HepG2 (cell line): ENCODE measurements at regions not wholly inside any gene's neighbourhood (a gene's known extent, or its start where the extent isn't known, plus 50 kb on each side); places are given as distances from the start of the nearest gene placed in this dataset.

Experiments used
- ATAC-seq: fragments of 200-7000 bp; cut with Tn5 transposase; 3 replicates; pipeline ENCODE4 v1.9.1; 2020; ENCODE audit warnings: mild to moderate bottlenecking, moderate library complexity
- BruUV-seq: library from RNA; stranded (reverse); fragments of 400-500 nt; replicated peaks from 2 replicates; lab custom pipeline; 2021; lab: Mats Ljungman, UMichigan
- CTCF ChIA-PET: fragments of 300-600 bp; formaldehyde crosslinking; extraction: SDS; loops from one replicate; lab custom pipeline; 2021; ENCODE audit warnings: low total read pairs, inconsistent platforms, low intra/inter-chr PET ratio; lab: Yijun Ruan, JAX
- POLR2A ChIA-PET: fragments of 350-600 bp; sonication (Branson Sonifier 250); formaldehyde crosslinking; loops from one replicate; lab custom pipeline; 2020; ENCODE audit warnings: antibody characterized with exemption, inconsistent platforms; lab: Yijun Ruan, JAX
- DNase-seq: peaks from one replicate; pipeline ENCODE4 v3.0.0-alpha.2; 2015; ENCODE audit warnings: low spot score
- FAIRE-seq: peaks from 3 replicates; lab custom pipeline; 2011; peaks lifted over from hg19 to GRCh38; lab: Jason Lieb, UNC
- H2AFZ ChIP-seq: one replicate; pipeline ENCODE4 v1.6.1; 2011; ENCODE audit warnings: low read length, inconsistent platforms
- H3K27ac ChIP-seq: fragments of 300-600 bp; 3 replicates; pipeline ENCODE4 v1.8.0; 2011; ENCODE audit warnings: mixed run types, mild to moderate bottlenecking, mixed read lengths, low read length, inconsistent platforms; ENCODE audit not compliant: insufficient read depth; ENCODE audit errors: extremely low read length
- H3K27me3 ChIP-seq, 2 experiments: fragments of 200-600 bp in 1 of 2; 2 replicates in 1 of 2; 3 replicates in 1 of 2; pipeline versions ENCODE4 v1.6.0 to v1.8.0; 2011; ENCODE audit warnings: low read length in 2 of 2, mild to moderate bottlenecking in 2 of 2, moderate library complexity in 2 of 2, inconsistent platforms in 1 of 2; ENCODE audit not compliant: insufficient read depth in 2 of 2, control insufficient read depth in 1 of 2
- H3K36me3 ChIP-seq, 2 experiments: fragments of 200-600 bp in 1 of 2; replicated peaks in 1 of 2; 2 replicates in 1 of 2; 3 replicates in 1 of 2; pipeline versions ENCODE4 v1.5.1 to v1.8.0; 2011; ENCODE audit warnings: low read length in 2 of 2, inconsistent platforms in 1 of 2; ENCODE audit not compliant: insufficient read depth in 2 of 2, control insufficient read depth in 1 of 2
- H3K4me1 ChIP-seq: 2 replicates; pipeline ENCODE4 v1.5.1; 2012; ENCODE audit warnings: low read length, inconsistent platforms; ENCODE audit not compliant: insufficient read depth
- H3K4me2 ChIP-seq: 2 replicates; pipeline ENCODE4 v1.6.0; 2011; ENCODE audit warnings: low read depth, low read length, inconsistent platforms
- H3K4me3 ChIP-seq, 3 experiments: fragments of 200-600 bp in 1 of 3; sonication (generic), shearing (Covaris generic) in 1 of 3; replicated peaks in 1 of 3; 2 replicates each; pipeline ENCODE4 v1.5.1; 2011 to 2016; ENCODE audit warnings: low read length in 3 of 3, inconsistent platforms in 2 of 3, low read depth in 2 of 3, mild to moderate bottlenecking in 2 of 3, control low read depth in 1 of 3, mixed read lengths in 1 of 3; ENCODE audit not compliant: insufficient read depth in 1 of 3
- H3K79me2 ChIP-seq: one replicate; pipeline ENCODE4 v1.6.1; 2011; ENCODE audit warnings: low read length, inconsistent platforms; ENCODE audit not compliant: insufficient read depth
- H3K9ac ChIP-seq: 2 replicates; pipeline ENCODE4 v1.6.0; 2011; ENCODE audit warnings: mild to moderate bottlenecking, low read depth, low read length, inconsistent platforms; ENCODE audit not compliant: insufficient read depth
- H3K9me3 ChIP-seq: 2 replicates; pipeline ENCODE4 v1.5.1; 2012; ENCODE audit warnings: mild to moderate bottlenecking, low read length
- H4K20me1 ChIP-seq: 2 replicates; pipeline ENCODE4 v1.6.0; 2011; ENCODE audit warnings: inconsistent platforms, mild to moderate bottlenecking, low read length, moderate library complexity; ENCODE audit not compliant: insufficient read depth
- AGO1 ChIP-seq: fragments of 200-400 bp; formaldehyde crosslinking; IDR thresholded peaks from 2 replicates; pipeline ENCODE4 v1.6.1; 2017; ENCODE audit warnings: mild to moderate bottlenecking, low read depth, low read length, moderate library complexity; ENCODE audit not compliant: poor library complexity, severe bottlenecking
- CREB3 ChIP-seq: sonication (generic); formaldehyde crosslinking; IDR thresholded peaks from 2 replicates; pipeline ENCODE4 v1.5.0; 2020; ENCODE audit warnings: missing genetic modification reagents
- FOXA3 ChIP-seq: IDR thresholded peaks from 2 replicates; pipeline ENCODE4 v1.6.1; 2016; ENCODE audit warnings: missing genetic modification reagents, missing compliant biosample characterization
- FOXK1 ChIP-seq: sonication (generic); formaldehyde crosslinking; IDR thresholded peaks from 2 replicates; pipeline ENCODE4 v1.4.0; 2020; ENCODE audit warnings: low read depth, missing genetic modification reagents, borderline replicate concordance
- GPN1 ChIP-seq: sonication (generic); formaldehyde crosslinking; IDR thresholded peaks from 2 replicates; pipeline ENCODE4 v1.5.1; 2020; ENCODE audit warnings: missing genetic modification reagents, borderline replicate concordance
- MBNL3 ChIP-seq: fragments of 250-450 bp; sonication (Bioruptor Pico); conservative IDR thresholded peaks from 2 replicates; pipeline ENCODE4 v1.8.0; 2022; ENCODE audit warnings: mild to moderate bottlenecking, inconsistent platforms
- NFYB ChIP-seq: sonication (generic); formaldehyde crosslinking; IDR thresholded peaks from 2 replicates; pipeline ENCODE4 v1.4.0; 2020; ENCODE audit warnings: missing genetic modification reagents
- ONECUT2 ChIP-seq: sonication (generic); formaldehyde crosslinking; IDR thresholded peaks from 2 replicates; pipeline ENCODE4 v1.4.0; 2020; ENCODE audit warnings: missing genetic modification reagents
- PHB2 ChIP-seq: fragments of 450-650 bp; IDR thresholded peaks from 2 replicates; pipeline ENCODE4 v1.6.1; 2018; ENCODE audit not compliant: partially characterized antibody
- SP4 ChIP-seq: sonication (generic); formaldehyde crosslinking; IDR thresholded peaks from 2 replicates; pipeline ENCODE4 v1.8.1; 2023; ENCODE audit warnings: mild to moderate bottlenecking, missing genetic modification reagents
- STAT5B ChIP-seq: sonication (generic); formaldehyde crosslinking; IDR thresholded peaks from 2 replicates; pipeline ENCODE4 v1.4.0; 2020; ENCODE audit warnings: missing genetic modification reagents
- TFE3 ChIP-seq: IDR thresholded peaks from 2 replicates; pipeline ENCODE4 v1.6.1; 2016
- ZNF564 ChIP-seq: sonication (generic); formaldehyde crosslinking; IDR thresholded peaks from 2 replicates; pipeline ENCODE4 v1.8.1; 2023; ENCODE audit warnings: mild to moderate bottlenecking, missing genetic modification reagents
- ZNF598 ChIP-seq: sonication (generic); formaldehyde crosslinking; IDR thresholded peaks from 2 replicates; pipeline ENCODE4 v1.5.1; 2020; ENCODE audit warnings: mild to moderate bottlenecking, missing genetic modification reagents, borderline replicate concordance
- ZNF644 ChIP-seq: IDR thresholded peaks from 2 replicates; pipeline ENCODE4 v1.6.1; 2016; ENCODE audit warnings: low read depth
- WGBS: methylation state at CpG from one replicate; pipeline ENCODE4 v1.1.6; 2017; ENCODE audit warnings: low lambda C conversion rate; 5-methylcytosine and 5-hydroxymethylcytosine counted together
- in situ Hi-C: cut with HindIII; loops from 2 replicates; pipeline ENCODE4 v1.10.0; 2017; ENCODE audit warnings: low pct_unique_long_range_greater_than_20kb; ENCODE audit not compliant: extremely low pct_ligation_motif_present
- intact Hi-C: fragments of 100-400 bp; cut with micrococcal nuclease; formaldehyde crosslinking; loops from one replicate; pipeline ENCODE4 v1.10.0; 2022; ENCODE audit not compliant: unreplicated experiment

GRCh38 chr2:33775306-33775705, 176.2 kb upstream of the FAM98A start:
- Histone ChIP-seq H4K20me1 (no peaks in the 10 kb centered on the region), H3K9ac (no peak overlapping the region), H3K4me3 (no peak overlapping the region), H3K27ac (no peak overlapping the region), H3K4me2 (no peak overlapping the region), H3K4me1 (no peaks in the 10 kb centered on the region), H3K36me3 (no peaks in the 10 kb centered on the region), H3K27me3 (no peaks in the 10 kb centered on the region), H2AFZ (no peak overlapping the region), H3K79me2 (no peaks in the 10 kb centered on the region), H3K9me3 (no peaks in the 10 kb centered on the region; the same call in 1 of the 2 replicates)
- 0% methylated on average over 5 of the region's 21 CpGs for WGBS
- ATAC-seq, result no peak
- intact Hi-C loops, result no loop called here
- no TSS peak for BruUV-seq
- POLR2A ChIA-PET, result no interaction called here
- CTCF ChIA-PET, result no interaction called here
- TF ChIP-seq SP4 (CRISPR knock-in tag) (no peak), TFE3 (CRISPR knock-in tag) (no peak), STAT5B (CRISPR knock-in tag) (no peak), CREB3 (CRISPR knock-in tag) (no peak)
- no peak for FAIRE-seq
- no peak for DNase-seq
- in situ Hi-C loops, result no loop called here

GRCh38 chr2:33770023-33770422, 170.9 kb upstream of the FAM98A start:
- ATAC-seq (no peak), DNase-seq (no peak), FAIRE-seq (no peak)
- TF ChIP-seq GPN1 (no peak), ZNF564 (no peak), MBNL3 (CRISPR knock-in tag) (no peak), FOXK1 (CRISPR knock-in tag) (no peak), ZNF644 (CRISPR knock-in tag) (no peak), AGO1 (no peak), ZNF598 (CRISPR knock-in tag) (no peak), NFYB (CRISPR knock-in tag) (no peak), PHB2 (no peak), FOXA3 (no peak), ONECUT2 (CRISPR knock-in tag) (no peak)
- no peak overlapping the region for H3K4me2 ChIP-seq
- no peak overlapping the region for H3K27ac ChIP-seq
- no peak overlapping the region for H3K9ac ChIP-seq
- BruUV-seq, result no TSS peak
- H2AFZ ChIP-seq, result no peak overlapping the region
- in situ Hi-C loops (no loop called here), intact Hi-C loops (no loop called here)
- H3K36me3 ChIP-seq, result no peaks in the 10 kb centered on the region
- no peaks in the 10 kb centered on the region for H3K27me3 ChIP-seq
- POLR2A ChIA-PET, result no interaction called here
- WGBS, result 62% methylated on average over 2 of the region's 2 CpGs
- CTCF ChIA-PET, result no interaction called here
- H3K4me1 ChIP-seq, result no peaks in the 10 kb centered on the region
- H3K79me2 ChIP-seq, result no peaks in the 10 kb centered on the region
- H3K4me3 ChIP-seq, result no peak overlapping the region
- no peaks in the 10 kb centered on the region; the same call in 1 of the 2 replicates for H3K9me3 ChIP-seq
- H4K20me1 ChIP-seq, result no peaks in the 10 kb centered on the region
